ENCODE measurements at regions not wholly inside any gene's neighbourhood (a gene's known extent, or its start where the extent isn't known, plus 50 kb on each side); places are given as distances from the start of the nearest gene placed in this dataset.

DNA sequence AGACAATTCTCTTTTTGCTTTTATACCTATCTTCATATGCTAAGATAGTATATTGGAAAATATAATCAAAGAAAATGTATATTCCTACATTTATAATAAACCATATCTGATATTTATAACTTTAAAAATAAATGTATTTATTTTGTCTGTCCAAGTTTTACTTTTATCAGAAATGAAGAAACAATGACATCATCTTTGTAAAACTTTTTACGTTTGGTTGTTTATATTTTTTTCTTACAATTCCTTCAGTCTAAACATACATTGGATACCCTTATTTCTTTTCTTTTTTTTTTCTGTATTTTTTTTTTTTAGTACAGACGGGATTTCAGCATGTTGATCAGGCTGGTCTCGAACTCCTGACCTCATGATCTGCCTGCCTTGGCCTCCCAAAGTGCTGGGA, 1577.0 kb upstream of the SLC39A10 start:
- no peak overlapping the region for H3K4me3 ChIP-seq (ENCODE audit: extremely low read depth in 1 of 4, insufficient read depth in 2 of 4, low read depth in 3 of 4, low read length in 4 of 4)
- no peak overlapping the region for H2BK20ac ChIP-seq (ENCODE audit: low read length)
- 93% methylated on average over 3 of the region's 3 CpGs; no CpG with 5 or more reads in 1 of the 2 experiments for WGBS, 2 experiments (ENCODE audit: extremely low coverage in 1 of 2, insufficient coverage in 1 of 2, insufficient read length in 1 of 2, insufficient replicate concordance in 2 of 2, low coverage in 1 of 2, low lambda C conversion rate in 2 of 2, missing lambda C conversion rate in 1 of 2)
- DNase-seq (ENCODE audit: low read depth in 1 of 2, low spot score in 2 of 2) (no peak), FAIRE-seq (no peak)
- H3K4ac ChIP-seq (replicated peaks; ENCODE audit: insufficient read length, low read depth, low read length), result no peak overlapping the region
- no peak overlapping the region for H4K8ac ChIP-seq (ENCODE audit: extremely low read depth, insufficient read depth, low read length)
- H3K56ac ChIP-seq (replicated peaks; ENCODE audit: insufficient read length, low read depth, low read length), result no peak overlapping the region
- no peak overlapping the region for H3K18ac ChIP-seq (ENCODE audit: extremely low read depth, low read length)
- POLR2A ChIA-PET (ENCODE audit: partially characterized antibody), result no interaction called here
- no peak overlapping the region for H3K4me2 ChIP-seq (ENCODE audit: insufficient read depth in 1 of 2, low read depth in 2 of 2, low read length in 2 of 2)
- H4K20me1 ChIP-seq (replicated peaks in 1 of 2; ENCODE audit: control insufficient read depth in 1 of 2, insufficient read depth in 2 of 2, low read length in 2 of 2), result no peaks in the 10 kb centered on the region
- no peaks in the 10 kb centered on the region for H3K36me3 ChIP-seq (ENCODE audit: control insufficient read depth in 2 of 4, insufficient read depth in 4 of 4, low read length in 3 of 4)
- H3K9me3 ChIP-seq (ENCODE audit: insufficient read depth in 2 of 2, low read depth in 1 of 2, low read length in 1 of 2), result no peaks in the 10 kb centered on the region
- no peak overlapping the region for H2BK12ac ChIP-seq (ENCODE audit: low read depth, low read length)
- no peak overlapping the region for H4K91ac ChIP-seq (replicated peaks; ENCODE audit: insufficient read length, low read length)
- H3K27ac ChIP-seq (ENCODE audit: low read depth, low read length), result no peak overlapping the region
- no peaks in the 10 kb centered on the region for H3K4me1 ChIP-seq (replicated peaks in 1 of 4; ENCODE audit: control insufficient read depth in 3 of 4, insufficient read depth in 4 of 4, low read length in 3 of 4)
- H3K27me3 ChIP-seq (replicated peaks in 1 of 4; ENCODE audit: control insufficient read depth in 3 of 4, extremely low read depth in 1 of 4, insufficient read depth in 3 of 4, low read length in 3 of 4), result no peaks in the 10 kb centered on the region
- H2AK5ac ChIP-seq (ENCODE audit: low read depth, low read length), result no peak overlapping the region
- H2BK5ac ChIP-seq (ENCODE audit: low read depth, low read length), result no peak overlapping the region
- H4K5ac ChIP-seq (ENCODE audit: insufficient read length, low read depth, low read length), result no peak overlapping the region
- no peaks in the 10 kb centered on the region for H3K23me2 ChIP-seq (ENCODE audit: low read depth, low read length)
- CTCF ChIA-PET (ENCODE audit: partially characterized antibody), result no interaction called here
- no peak overlapping the region for H2BK120ac ChIP-seq (replicated peaks; ENCODE audit: low read depth, low read length)
- H3K79me2 ChIP-seq (ENCODE audit: control insufficient read depth in 1 of 2, insufficient read depth in 2 of 2, low read length in 2 of 2), result no peaks in the 10 kb centered on the region
- TF ChIP-seq TEAD4 (IDR thresholded peaks at IDR 0.05; ENCODE audit: low read depth, low read length) (no peak), SRF (IDR thresholded peaks at IDR 0.05; ENCODE audit: low read depth, low read length) (no peak), BRCA1 (IDR thresholded peaks at IDR 0.05; ENCODE audit: low read depth, low read length) (no peak), JUND (IDR thresholded peaks at IDR 0.05; ENCODE audit: low read length) (no peak), HDAC2 (IDR thresholded peaks at IDR 0.05; ENCODE audit: borderline replicate concordance in 1 of 2, low read depth in 2 of 2, low read length in 2 of 2) (no peak), CREB1 (IDR thresholded peaks at IDR 0.05) (no peak)
- H3K23ac ChIP-seq (ENCODE audit: insufficient read length), result no peak overlapping the region
- no peak overlapping the region for H3K9ac ChIP-seq (replicated peaks in 1 of 4; ENCODE audit: extremely low read depth in 1 of 4, low read depth in 3 of 4, low read length in 3 of 4)
- H3K79me1 ChIP-seq (ENCODE audit: low read depth, low read length), result no peaks in the 10 kb centered on the region
- no peak overlapping the region for H2BK15ac ChIP-seq (ENCODE audit: low read length)
- no peak overlapping the region for H3K14ac ChIP-seq (ENCODE audit: insufficient read length)
- H2AFZ ChIP-seq (ENCODE audit: low read length), result no peak overlapping the region
